ENCODE measurements at regions not wholly inside any gene's neighbourhood (a gene's known extent, or its start where the extent isn't known, plus 50 kb on each side); places are given as distances from the start of the nearest gene placed in this dataset.

DNA sequence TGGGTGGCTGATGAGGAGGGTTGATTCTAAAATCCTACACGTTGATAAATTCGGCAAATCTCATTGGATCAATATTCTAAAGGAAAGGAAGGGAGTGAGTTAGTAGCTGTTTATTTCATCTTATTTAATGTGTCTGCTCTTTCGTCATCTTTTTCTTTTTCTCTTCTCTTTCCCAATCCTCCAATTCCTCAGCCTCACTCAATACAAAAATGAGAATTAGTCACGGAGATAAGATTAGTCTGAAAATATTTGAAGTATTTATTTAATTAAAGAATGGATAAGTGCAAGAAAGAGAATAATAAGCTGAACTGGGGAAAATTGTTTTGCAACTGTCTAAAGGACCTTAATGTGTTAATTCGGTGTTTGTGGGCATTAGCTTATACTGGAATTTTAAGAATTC lies 1095.1 kb downstream of the DTWD2 start (continued):
- TF ChIP-seq, protein P1, sequence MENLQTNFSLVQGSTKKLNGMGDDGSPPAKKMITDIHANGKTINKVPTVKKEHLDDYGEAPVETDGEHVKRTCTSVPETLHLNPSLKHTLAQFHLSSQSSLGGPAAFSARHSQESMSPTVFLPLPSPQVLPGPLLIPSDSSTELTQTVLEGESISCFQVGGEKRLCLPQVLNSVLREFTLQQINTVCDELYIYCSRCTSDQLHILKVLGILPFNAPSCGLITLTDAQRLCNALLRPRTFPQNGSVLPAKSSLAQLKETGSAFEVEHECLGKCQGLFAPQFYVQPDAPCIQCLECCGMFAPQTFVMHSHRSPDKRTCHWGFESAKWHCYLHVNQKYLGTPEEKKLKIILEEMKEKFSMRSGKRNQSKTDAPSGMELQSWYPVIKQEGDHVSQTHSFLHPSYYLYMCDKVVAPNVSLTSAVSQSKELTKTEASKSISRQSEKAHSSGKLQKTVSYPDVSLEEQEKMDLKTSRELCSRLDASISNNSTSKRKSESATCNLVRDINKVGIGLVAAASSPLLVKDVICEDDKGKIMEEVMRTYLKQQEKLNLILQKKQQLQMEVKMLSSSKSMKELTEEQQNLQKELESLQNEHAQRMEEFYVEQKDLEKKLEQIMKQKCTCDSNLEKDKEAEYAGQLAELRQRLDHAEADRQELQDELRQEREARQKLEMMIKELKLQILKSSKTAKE (IDR thresholded peaks at IDR 0.05; ENCODE audit: low read depth, poor library complexity, severe bottlenecking) = no peak
- TF ChIP-seq, protein P2, sequence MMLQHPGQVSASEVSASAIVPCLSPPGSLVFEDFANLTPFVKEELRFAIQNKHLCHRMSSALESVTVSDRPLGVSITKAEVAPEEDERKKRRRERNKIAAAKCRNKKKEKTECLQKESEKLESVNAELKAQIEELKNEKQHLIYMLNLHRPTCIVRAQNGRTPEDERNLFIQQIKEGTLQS (IDR thresholded peaks at IDR 0.05; ENCODE audit: borderline replicate concordance, extremely low read depth, low read depth, low read length) = no peak

DNA sequence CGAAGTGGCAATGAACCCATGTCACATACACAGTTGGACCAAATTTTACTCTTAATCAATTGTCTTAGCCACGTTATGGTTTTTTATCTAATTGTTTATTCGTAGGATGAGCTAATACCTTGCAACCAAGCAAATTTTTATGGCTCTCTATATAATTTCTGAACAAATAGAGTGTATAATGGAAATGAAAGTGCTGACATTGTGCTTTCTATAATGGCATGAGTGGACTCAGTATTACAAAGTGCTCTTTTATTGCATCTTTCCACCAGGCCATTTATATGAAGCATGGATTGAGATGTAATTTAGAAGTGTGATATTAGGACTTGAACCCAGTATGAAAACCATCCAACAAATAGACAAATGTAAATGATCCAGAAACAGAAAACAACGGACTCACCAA lies 1096.0 kb downstream of the DTWD2 start:
- FAIRE-seq (no peak), DNase-seq (ENCODE audit: low read depth, low spot score) (no peak), ATAC-seq (no peak)
- Histone ChIP-seq H3K4me3 (no peak overlapping the region), H2AFZ (ENCODE audit: control insufficient read depth, low read depth, low read length) (no peak overlapping the region), H3K79me2 (ENCODE audit: control insufficient read depth, insufficient read depth, low read length) (no peaks in the 10 kb centered on the region), H3K27me3 (replicated peaks in 1 of 2; ENCODE audit: control insufficient read depth in 2 of 2, insufficient read depth in 2 of 2, low read length in 1 of 2) (no peaks in the 10 kb centered on the region), H3K9ac (ENCODE audit: control insufficient read depth, insufficient read depth, low read length) (no peak overlapping the region), H3K4me1 (ENCODE audit: control insufficient read depth, insufficient read depth, low read length) (no peaks in the 10 kb centered on the region), H3K27ac (ENCODE audit: control insufficient read depth, insufficient read depth) (no peak overlapping the region), H3K4me2 (ENCODE audit: control insufficient read depth, insufficient read depth) (no peak overlapping the region), H3K9me3 (replicated peaks; ENCODE audit: control insufficient read depth, insufficient read depth, low read length) (no peaks in the 10 kb centered on the region), H3K36me3 (ENCODE audit: control insufficient read depth in 2 of 2, insufficient read depth in 2 of 2, low read length in 1 of 2) (no peaks in the 10 kb centered on the region), H4K20me1 (ENCODE audit: control insufficient read depth, insufficient read depth) (no peaks in the 10 kb centered on the region)
- SMC1A ChIA-PET (ENCODE audit: uncharacterized antibody, unreplicated experiment) = interaction anchor here (1.6 kb wide), 1 partner anchor 8 kb away, joined by 6 read pairs; no protein-coding TSS in a partner anchor
- no TSS peak for BruUV-seq (replicated peaks)
- CTCF ChIA-PET = no interaction called here
- intact Hi-C loops (cut with micrococcal nuclease; ENCODE audit: unreplicated experiment) = no loop called here
- in situ Hi-C loops (cut with MboI) = no loop called here
- POLR2A ChIA-PET = no interaction called here
- WGBS (ENCODE audit: insufficient coverage, insufficient replicate concordance, low lambda C conversion rate, missing lambda C conversion rate) = 22% methylated on average over 4 of the region's 4 CpGs
- RAD21 ChIA-PET (ENCODE audit: unreplicated experiment) = no interaction called here
- TF ChIP-seq YBX1 (IDR thresholded peaks at IDR 0.05) (no peak), ZNF217 (IDR thresholded peaks at IDR 0.05) (no peak), RAD51 (IDR thresholded peaks at IDR 0.05) (no peak), TARDBP (IDR thresholded peaks at IDR 0.05; ENCODE audit: borderline replicate concordance) (no peak), DPF2 (IDR thresholded peaks at IDR 0.05) (no peak), TCF3 (IDR thresholded peaks at IDR 0.05; ENCODE audit: borderline replicate concordance, insufficient read depth, low read depth, low read length) (no peak), BRCA1 (IDR thresholded peaks at IDR 0.05; ENCODE audit: low read depth, low read length) (no peak), SIN3A (IDR thresholded peaks at IDR 0.05; ENCODE audit: low read depth, low read length) (no peak), FOXK2 (IDR thresholded peaks at IDR 0.05) (no peak), POLR2AphosphoS5 (IDR thresholded peaks at IDR 0.05; ENCODE audit: low read length) (no peak), NBN (IDR thresholded peaks at IDR 0.05) (no peak)
- TF ChIP-seq, protein P3, sequence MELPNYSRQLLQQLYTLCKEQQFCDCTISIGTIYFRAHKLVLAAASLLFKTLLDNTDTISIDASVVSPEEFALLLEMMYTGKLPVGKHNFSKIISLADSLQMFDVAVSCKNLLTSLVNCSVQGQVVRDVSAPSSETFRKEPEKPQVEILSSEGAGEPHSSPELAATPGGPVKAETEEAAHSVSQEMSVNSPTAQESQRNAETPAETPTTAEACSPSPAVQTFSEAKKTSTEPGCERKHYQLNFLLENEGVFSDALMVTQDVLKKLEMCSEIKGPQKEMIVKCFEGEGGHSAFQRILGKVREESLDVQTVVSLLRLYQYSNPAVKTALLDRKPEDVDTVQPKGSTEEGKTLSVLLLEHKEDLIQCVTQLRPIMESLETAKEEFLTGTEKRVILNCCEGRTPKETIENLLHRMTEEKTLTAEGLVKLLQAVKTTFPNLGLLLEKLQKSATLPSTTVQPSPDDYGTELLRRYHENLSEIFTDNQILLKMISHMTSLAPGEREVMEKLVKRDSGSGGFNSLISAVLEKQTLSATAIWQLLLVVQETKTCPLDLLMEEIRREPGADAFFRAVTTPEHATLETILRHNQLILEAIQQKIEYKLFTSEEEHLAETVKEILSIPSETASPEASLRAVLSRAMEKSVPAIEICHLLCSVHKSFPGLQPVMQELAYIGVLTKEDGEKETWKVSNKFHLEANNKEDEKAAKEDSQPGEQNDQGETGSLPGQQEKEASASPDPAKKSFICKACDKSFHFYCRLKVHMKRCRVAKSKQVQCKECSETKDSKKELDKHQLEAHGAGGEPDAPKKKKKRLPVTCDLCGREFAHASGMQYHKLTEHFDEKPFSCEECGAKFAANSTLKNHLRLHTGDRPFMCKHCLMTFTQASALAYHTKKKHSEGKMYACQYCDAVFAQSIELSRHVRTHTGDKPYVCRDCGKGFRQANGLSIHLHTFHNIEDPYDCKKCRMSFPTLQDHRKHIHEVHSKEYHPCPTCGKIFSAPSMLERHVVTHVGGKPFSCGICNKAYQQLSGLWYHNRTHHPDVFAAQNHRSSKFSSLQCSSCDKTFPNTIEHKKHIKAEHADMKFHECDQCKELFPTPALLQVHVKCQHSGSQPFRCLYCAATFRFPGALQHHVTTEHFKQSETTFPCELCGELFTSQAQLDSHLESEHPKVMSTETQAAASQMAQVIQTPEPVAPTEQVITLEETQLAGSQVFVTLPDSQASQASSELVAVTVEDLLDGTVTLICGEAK (IDR thresholded peaks at IDR 0.05; ENCODE audit: borderline replicate concordance) = no peak
- TF ChIP-seq, protein P4, sequence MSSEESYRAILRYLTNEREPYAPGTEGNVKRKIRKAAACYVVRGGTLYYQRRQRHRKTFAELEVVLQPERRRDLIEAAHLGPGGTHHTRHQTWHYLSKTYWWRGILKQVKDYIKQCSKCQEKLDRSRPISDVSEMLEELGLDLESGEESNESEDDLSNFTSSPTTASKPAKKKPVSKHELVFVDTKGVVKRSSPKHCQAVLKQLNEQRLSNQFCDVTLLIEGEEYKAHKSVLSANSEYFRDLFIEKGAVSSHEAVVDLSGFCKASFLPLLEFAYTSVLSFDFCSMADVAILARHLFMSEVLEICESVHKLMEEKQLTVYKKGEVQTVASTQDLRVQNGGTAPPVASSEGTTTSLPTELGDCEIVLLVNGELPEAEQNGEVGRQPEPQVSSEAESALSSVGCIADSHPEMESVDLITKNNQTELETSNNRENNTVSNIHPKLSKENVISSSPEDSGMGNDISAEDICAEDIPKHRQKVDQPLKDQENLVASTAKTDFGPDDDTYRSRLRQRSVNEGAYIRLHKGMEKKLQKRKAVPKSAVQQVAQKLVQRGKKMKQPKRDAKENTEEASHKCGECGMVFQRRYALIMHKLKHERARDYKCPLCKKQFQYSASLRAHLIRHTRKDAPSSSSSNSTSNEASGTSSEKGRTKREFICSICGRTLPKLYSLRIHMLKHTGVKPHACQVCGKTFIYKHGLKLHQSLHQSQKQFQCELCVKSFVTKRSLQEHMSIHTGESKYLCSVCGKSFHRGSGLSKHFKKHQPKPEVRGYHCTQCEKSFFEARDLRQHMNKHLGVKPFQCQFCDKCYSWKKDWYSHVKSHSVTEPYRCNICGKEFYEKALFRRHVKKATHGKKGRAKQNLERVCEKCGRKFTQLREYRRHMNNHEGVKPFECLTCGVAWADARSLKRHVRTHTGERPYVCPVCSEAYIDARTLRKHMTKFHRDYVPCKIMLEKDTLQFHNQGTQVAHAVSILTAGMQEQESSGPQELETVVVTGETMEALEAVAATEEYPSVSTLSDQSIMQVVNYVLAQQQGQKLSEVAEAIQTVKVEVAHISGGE (CRISPR knock-in tag; IDR thresholded peaks at IDR 0.05) = no peak

Measured in GM12878 (cell line).